ENCODE measurements at regions not wholly inside any gene's neighbourhood (a gene's known extent, or its start where the extent isn't known, plus 50 kb on each side); places are given as distances from the start of the nearest gene placed in this dataset.
A peak's percentile ranks its signal among the peaks of the same experiment; 100 is the strongest.

DNA sequence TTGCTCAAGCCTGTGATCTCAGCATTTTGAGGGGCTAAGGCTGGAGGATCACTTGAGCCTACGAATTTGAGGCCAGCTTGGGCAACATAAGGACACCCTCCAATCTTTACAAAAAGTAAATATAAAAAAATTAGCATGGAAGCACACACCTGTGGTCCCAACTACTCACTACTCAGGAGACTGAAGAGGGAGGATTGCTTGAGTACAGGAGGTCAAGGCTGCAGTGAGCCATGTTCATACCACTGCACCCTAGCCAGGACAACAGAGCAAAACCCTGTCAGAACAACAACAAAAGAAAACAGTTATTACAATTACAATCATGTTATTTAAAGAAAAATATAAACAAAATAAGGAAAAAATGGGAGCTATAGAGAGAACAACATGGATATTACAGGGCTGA lies 82.5 kb upstream of the TNFAIP3 start:
- H4K8ac ChIP-seq (ENCODE audit: low read depth in 2 of 2, low read length in 2 of 2): no peak overlapping the region
- no peak overlapping the region for H2AK9ac ChIP-seq (replicated peaks; ENCODE audit: low read depth, low read length, poor library complexity)
- H3K4me3 ChIP-seq (ENCODE audit: insufficient read depth, low read depth, low read length): no peak overlapping the region
- H2BK15ac ChIP-seq (ENCODE audit: low read depth, low read length): no peak overlapping the region
- CTCF ChIA-PET: no interaction called here
- no peak overlapping the region for H3K4ac ChIP-seq (ENCODE audit: low read depth, low read length)
- H2BK20ac ChIP-seq (ENCODE audit: low read depth, low read length): no peak overlapping the region
- ATAC-seq (ENCODE audit: low read depth) (no peak), DNase-seq (no peak)
- no CpG with 5 or more reads among the region's 1 CpG for WGBS, 2 experiments (ENCODE audit: extremely low coverage in 2 of 2, insufficient read length in 1 of 2)
- BruUV-seq (replicated peaks): no TSS peak
- no peak overlapping the region for H3K23ac ChIP-seq (ENCODE audit: low read depth, low read length)
- H3K27ac ChIP-seq (ENCODE audit: insufficient read depth, low read length): no peak overlapping the region
- 0 out of 2 replicates have a peak overlapping the region, but pooled peaks have one; percentile 15 for H3K18ac ChIP-seq (ENCODE audit: low read depth, low read length)
- TF ChIP-seq, protein P1, sequence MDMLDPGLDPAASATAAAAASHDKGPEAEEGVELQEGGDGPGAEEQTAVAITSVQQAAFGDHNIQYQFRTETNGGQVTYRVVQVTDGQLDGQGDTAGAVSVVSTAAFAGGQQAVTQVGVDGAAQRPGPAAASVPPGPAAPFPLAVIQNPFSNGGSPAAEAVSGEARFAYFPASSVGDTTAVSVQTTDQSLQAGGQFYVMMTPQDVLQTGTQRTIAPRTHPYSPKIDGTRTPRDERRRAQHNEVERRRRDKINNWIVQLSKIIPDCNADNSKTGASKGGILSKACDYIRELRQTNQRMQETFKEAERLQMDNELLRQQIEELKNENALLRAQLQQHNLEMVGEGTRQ (IDR thresholded peaks at IDR 0.05; ENCODE audit: low read depth, low read length): no peak
- no peak for TF ChIP-seq RCOR1 (IDR thresholded peaks at IDR 0.05; ENCODE audit: insufficient replicate concordance, low read length)
- TF ChIP-seq, protein P2, sequence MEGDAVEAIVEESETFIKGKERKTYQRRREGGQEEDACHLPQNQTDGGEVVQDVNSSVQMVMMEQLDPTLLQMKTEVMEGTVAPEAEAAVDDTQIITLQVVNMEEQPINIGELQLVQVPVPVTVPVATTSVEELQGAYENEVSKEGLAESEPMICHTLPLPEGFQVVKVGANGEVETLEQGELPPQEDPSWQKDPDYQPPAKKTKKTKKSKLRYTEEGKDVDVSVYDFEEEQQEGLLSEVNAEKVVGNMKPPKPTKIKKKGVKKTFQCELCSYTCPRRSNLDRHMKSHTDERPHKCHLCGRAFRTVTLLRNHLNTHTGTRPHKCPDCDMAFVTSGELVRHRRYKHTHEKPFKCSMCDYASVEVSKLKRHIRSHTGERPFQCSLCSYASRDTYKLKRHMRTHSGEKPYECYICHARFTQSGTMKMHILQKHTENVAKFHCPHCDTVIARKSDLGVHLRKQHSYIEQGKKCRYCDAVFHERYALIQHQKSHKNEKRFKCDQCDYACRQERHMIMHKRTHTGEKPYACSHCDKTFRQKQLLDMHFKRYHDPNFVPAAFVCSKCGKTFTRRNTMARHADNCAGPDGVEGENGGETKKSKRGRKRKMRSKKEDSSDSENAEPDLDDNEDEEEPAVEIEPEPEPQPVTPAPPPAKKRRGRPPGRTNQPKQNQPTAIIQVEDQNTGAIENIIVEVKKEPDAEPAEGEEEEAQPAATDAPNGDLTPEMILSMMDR (conservative IDR thresholded peaks at IDR 0.05; ENCODE audit: low read depth, low read length): no peak
- TF ChIP-seq FOS (IDR thresholded peaks at IDR 0.05; ENCODE audit: low read depth, low read length): no peak
- no peak overlapping the region for H3K4me2 ChIP-seq (ENCODE audit: low read depth, low read length)
- H3K14ac ChIP-seq (replicated peaks; ENCODE audit: low read depth, low read length): no peak overlapping the region
- POLR2A ChIA-PET (ENCODE audit: unreplicated experiment): no interaction called here
- H3K9ac ChIP-seq (ENCODE audit: low read depth, low read length): no peak overlapping the region
- no peaks in the 10 kb centered on the region for H3K27me3 ChIP-seq (ENCODE audit: control insufficient read depth, insufficient read depth, low read length)
- no peak overlapping the region for H3K56ac ChIP-seq (ENCODE audit: extremely low read depth, insufficient read depth, low read length)
- no peak overlapping the region for H2AK5ac ChIP-seq (ENCODE audit: low read depth, low read length)
- no peak overlapping the region for H2BK120ac ChIP-seq (ENCODE audit: low read depth, low read length)
- H2BK5ac ChIP-seq (ENCODE audit: low read depth, low read length, poor library complexity, severe bottlenecking): no peak overlapping the region
- H2AFZ ChIP-seq (replicated peaks; ENCODE audit: low read length, poor library complexity): no peak overlapping the region
- no peak overlapping the region for H4K5ac ChIP-seq (ENCODE audit: low read depth, low read length)
- H3K9me3 ChIP-seq (ENCODE audit: control insufficient read depth, insufficient read depth, low read length): no peaks in the 10 kb centered on the region
- H3K4me1 ChIP-seq (ENCODE audit: control insufficient read depth, insufficient read depth, low read length): peaks cover 17% of the 10 kb centered on the region
- in situ Hi-C loops (cut with MboI; ENCODE audit: low sequenced_read_pairs): no loop called here
- intact Hi-C loops (cut with micrococcal nuclease): no loop called here
- H3K36me3 ChIP-seq (ENCODE audit: control insufficient read depth, insufficient read depth, low read length): no peaks in the 10 kb centered on the region
- no peak overlapping the region for H4K91ac ChIP-seq (ENCODE audit: insufficient read depth, low read depth, low read length)
- no peaks in the 10 kb centered on the region for H4K20me1 ChIP-seq (ENCODE audit: insufficient read depth, low read length)
- H3K9me1 ChIP-seq (ENCODE audit: insufficient read depth, low read length): peaks cover 6% of the 10 kb centered on the region; the same call in 1 of the 2 replicates
- no peaks in the 10 kb centered on the region for H3K79me1 ChIP-seq (ENCODE audit: low read depth in 1 of 2, low read length in 2 of 2)
- dilution Hi-C loops (cut with HindIII; ENCODE audit: low sequenced_read_pairs, unreplicated experiment): no loop called here
